HG03139 (cell line): ENCODE measurements at regions not wholly inside any gene's neighbourhood (a gene's known extent, or its start where the extent isn't known, plus 50 kb on each side); places are given as distances from the start of the nearest gene placed in this dataset.
"Not testable (repeated sequence)": the region's sequence is repeated elsewhere in the genome, so short reads cannot be mapped to it uniquely, and the experiment has no call there.

Experiments used
- ATAC-seq: cut with Tn5 transposase; IDR thresholded peaks from one replicate; pipeline ENCODE4 v1.9.1; 2021; ENCODE audit not compliant: unreplicated experiment

DNA sequence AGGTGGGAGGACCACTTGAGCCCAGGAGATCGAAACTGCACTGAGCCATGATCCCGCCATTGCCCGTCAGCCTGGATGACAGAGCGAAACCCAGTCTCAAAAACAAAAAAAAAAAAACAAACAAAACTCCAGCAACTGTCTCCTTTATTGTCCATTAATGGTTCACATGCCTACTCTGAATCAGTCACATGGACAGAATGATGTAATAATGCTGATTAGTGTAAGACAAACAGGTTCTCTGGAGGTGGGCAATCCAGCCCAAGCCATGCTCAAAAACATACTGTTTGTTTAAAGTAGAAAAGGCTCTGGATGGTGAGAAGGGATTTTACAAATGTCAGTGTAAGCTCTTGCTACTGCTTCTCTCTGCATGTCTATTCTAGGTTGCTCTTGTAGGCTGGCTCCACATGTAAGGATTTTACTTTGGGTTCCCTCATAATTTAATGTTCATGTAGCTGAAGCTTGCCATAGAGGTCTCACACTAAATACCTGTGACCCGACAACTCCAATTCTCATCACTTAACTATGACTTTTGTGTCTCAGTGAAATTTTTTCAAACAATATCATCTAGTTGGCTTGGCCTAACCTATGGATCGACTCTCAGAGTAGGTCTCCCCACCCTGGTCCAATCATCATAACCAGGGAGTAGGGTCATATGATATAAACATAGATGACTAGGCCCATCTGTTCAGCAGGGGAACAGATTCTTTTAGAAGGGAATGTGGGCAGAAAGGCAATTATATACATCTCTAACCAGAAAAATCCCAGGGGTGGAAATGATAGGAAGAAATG, 83.9 kb upstream of the SLC39A10 start:
- no peak for ATAC-seq

DNA sequence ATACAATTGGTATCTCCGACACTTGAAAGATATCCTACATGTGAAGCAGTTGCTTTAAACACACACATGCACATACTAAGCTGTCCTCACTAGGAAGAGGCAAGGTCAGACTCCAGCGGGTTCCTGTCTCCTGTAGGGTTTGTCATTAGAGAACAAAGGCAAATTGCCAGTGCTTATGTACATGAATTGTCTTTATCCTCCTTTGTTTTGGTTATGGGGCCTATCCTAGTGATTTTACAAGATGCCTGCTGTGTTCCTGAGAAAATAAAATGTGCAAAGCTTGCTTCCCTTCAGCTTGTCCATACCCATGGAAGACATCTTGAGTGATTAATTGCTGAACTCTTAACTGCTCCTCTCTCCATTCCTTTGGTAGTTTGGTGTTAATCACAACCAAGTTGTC, 86.7 kb upstream of the SLC39A10 start:
- ATAC-seq: no peak

DNA sequence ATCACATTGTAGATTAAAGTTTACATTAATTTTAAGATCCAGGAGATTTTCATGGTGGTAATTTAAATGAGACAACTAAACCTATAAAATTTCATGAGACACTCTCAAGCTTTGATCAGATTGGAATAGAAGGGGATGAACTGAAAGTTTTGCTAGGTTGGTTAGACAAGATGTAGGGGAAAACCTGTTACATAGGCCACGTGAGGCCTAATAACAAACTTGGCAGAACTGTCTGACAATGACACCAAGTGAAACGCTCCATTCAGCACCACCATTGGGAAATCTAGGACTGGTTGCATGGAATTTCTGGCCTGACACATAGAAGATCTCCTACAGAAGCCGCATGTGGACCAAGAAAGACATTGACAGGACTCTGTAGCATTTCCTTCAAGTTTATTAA, 87.8 kb upstream of the SLC39A10 start:
- no peak for ATAC-seq

DNA sequence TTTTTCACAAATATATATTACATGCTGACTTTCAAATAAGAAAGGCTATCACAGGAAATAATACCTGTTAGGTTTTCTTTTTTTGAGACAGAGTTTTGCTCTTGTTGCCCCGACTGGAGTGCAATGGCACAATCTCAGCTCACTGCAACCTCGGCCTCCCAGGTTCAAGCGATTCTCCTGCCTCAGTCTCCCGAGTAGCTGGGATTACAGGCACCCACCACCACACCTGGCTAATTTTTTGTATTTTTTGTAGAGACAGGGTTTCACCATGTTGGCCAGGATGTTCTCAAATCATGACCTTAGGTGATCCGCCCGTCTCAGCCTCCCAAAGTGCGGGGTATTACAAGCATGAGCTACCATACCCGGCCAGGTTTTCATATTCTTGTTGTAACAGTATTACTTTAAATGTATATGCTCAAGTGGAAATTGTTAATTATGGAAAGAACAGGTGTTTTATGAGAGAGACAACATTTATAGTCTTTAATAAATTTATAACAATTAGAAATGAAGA, 92.3 kb upstream of the SLC39A10 start:
- not testable (repeated sequence) for ATAC-seq

DNA sequence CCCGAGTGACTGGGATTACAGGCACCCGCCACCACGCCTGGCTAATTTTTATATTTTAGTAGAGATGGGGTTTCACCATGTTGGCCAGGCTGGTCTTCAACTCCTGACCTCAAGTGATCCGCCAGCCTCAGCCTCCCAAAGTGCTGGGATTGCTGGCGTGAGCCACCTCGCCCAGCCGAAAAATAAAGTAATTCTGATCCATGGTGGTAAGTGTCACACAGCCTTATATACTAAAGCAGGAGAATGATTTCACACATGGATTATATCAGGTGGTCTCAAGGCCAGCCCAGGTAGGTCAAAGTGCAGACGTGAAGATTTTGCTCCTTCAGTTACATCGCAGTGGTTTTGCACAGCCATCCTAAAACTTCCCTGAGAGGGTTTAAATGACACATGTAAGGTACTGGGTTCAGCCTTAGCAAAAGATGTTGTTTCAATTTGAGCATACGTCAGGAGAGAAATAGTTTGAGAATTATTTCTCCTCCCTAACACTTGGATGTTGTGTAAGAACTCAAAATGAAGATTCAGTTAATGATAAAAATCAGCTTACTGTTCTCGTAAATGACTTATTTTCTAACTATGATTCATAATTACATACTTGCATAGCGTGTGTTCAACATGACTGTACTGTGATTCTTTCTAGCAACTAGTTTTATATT, 93.0 kb upstream of the SLC39A10 start:
- ATAC-seq: no peak

DNA sequence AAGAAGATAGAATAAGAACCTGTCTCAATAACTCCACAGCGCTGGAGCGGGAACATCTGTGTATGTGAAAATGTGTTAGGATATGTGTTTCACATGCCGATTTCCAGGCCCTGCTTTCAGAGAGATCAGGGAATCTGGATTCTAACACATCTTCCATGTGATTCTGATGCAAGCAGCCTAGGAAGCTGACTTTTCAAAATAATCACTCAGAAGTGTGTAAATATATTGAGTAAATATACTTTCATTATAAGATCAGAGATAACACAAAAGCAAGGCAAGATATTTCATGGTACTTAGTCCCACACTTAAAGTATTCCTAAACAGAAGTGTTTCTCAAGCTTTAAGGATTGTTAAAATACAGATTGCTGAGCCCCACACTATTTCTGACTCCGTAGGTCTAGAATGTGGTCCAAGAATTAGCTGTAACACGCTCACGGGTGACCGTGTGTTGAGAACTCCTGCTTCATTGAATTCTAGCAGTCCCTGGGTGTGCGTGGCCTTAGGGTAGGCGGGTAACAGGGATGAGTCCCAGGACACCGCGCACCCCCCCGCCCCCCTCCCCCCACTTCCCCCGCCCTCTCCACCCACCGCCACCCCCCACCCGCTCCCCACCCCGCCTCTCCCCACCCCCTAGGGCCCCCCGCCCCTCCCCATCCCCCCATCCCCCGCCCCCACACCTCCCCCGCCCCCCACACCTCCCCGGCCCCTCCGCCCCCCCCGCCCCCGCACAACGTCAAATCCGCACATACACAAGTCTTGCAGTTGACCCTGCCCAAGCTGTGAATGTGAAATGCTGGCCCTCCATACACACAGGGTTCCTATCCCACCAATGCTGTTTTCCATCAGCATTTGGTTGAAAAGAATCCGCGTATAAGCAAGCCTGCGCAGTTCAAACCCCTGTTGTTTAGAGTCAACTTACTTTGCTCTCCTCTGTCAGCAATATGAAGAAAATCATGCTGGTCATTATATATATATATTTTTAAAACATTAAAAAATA, 94.2 kb upstream of the SLC39A10 start:
- ATAC-seq: no peak

DNA sequence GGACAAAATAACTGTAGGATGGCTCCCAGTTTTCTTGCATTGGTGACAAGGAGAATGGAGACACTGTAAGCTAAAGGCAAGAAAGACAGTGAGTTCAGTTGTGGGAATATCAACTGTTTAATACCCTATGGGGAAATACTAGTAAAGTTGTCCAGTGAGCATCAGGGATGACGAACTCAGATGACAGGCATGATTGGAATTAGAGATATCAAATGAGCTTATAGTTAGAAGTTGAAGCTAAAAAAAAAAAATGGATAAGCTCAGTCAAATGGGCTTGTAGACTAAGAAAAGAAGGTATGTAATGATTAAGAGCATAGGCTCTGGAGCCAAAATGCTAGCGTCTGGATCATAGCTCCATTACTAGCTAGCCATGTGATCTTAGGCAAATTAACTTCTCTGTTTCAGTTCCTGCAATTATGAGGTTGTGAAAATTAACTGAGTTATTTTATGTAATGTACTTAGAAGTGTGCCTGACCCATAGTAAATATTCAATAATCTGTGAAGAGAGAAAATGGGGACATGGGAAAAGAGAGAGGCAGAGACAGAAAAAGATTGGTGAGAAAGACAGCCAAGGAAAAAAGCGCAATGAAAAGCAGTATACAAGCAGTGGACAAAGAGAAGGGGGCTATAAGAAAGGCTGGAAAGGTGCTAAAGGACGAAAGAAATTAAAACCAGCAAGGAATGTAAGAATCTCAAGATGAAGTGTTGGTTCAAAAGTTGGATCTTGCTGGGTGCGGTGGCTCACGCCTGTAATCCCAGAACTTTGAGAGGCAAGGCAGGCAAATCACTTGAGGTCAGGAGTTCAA, 95.7 kb upstream of the SLC39A10 start:
- peak; percentile 45 for ATAC-seq

DNA sequence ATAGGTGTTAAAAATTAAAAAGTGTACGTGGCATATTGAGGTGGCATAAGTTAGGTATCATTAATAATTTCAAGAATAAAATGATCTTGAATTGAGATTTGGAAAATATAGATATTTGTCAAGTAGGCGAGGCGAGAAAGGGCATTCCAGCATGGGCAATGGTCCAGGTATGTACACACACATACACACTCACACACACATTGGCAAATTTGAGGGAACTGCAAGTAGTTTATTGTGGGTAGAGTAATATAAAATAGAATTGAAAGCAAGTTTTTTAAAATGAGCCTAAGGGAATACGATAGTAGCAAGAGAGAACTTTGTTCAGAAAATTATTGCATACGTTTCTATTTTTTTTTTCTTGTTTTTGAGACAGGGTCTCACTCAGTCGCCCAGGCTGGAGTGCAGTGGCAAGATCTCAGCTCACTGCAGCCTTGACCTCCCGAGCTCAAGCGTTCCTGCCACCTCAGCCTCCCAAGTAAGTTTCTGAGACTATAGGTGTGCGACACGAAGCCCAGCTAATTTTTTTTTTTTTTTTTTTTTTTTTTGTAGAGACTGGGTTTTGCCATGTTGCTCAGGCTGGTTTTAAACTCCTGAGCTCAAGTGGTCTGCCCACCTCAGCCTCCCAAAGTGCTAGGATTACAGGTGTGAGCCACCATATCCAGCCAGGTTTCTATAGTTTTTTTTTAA, 96.7 kb upstream of the SLC39A10 start:
- no peak for ATAC-seq

DNA sequence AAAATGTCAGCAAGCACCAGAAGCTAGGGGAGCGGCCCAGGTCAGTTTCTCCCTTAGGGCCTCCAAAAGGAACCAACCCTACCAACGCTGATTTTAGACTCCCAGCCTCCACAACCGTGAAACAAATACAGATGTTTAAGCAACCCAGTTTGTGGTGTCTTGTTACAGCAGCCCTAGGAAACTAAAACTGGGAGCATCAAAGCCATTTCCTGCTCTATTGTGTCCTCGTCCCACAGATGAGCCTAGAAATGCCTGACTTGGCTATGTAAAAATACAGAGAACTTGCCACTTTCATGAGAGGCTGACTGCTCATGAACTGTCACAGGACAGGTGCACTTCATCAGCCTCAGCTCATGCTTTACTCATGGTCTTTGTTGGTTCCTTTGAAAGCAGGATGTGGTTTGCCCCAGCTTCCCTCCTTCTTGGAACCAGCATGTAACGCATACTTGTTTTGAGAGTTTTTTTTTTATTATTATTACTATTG, 97.6 kb upstream of the SLC39A10 start:
- ATAC-seq: peak; percentile 84

DNA sequence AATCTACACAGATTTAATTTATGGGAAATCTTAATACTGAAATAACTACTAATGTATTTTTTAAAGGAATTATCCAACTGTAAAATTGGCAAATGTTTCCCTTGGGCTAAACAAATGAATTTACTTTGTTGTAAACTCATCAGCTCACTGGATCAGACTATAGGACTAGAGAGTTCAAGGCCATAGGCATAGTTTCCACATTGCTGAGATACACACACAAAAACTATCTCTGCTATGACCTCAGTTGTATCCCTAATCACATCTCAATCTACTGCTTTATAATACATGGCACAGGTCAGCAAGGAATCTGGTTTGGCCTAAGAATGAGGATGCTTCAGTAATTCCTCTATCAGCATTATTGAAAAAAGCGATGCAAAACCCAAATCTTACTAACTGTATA, 101.1 kb upstream of the SLC39A10 start:
- ATAC-seq: no peak

DNA sequence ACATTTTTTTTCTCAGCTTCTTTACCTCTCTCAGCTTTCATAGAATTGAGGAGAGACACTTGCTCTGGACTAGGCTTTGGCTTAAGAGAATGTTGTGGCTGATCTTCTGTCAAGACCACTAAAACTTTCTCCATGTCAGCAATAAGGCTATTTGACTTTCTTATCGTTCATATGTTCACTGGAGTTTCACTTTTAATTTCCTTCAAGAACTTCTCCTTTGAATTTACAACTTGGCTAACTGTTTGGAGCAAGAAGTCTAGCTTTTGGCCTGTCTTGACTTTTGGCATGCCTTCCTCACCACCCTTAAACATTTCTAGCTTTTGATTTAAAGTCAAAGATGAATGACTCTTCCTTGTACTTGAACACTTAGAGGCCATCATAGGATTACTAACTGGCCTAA, 104.4 kb upstream of the SLC39A10 start:
- no peak for ATAC-seq

DNA sequence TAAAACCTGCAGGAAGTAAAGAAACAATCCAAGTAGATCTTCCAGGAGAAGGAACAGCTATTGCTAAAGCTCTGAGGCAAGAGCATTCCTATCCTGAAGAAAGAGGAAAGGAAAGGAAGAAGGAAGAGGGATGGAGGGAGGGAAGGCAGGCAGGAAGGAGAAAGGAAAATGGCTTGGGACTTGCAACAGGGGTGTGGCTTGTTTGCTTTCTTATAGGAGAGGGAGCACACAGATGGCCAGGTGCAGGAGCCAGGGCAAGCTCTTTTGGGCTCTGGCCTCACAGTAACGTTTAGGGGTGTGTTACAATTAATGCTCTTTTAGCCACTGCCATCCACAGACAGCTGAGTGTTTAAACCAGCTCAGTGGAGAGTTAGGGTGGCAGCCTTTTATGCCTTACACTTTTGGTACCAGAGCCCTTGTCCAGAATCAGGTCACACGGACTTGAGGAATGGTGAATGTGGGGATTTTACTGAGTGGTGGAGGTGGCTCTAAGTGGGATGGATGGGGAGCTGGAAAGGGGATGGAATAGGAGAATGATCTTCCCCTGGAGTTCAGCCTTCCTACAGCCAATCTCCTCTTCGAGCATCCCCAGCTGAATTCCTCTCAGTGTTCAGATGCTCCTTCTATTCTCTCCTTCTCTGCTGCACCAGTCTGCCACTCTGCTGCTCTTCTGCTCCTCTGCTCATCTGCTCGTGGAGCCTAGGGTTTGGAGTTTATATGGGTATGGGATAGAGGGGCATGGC, 108.7 kb upstream of the SLC39A10 start:
- no peak for ATAC-seq

DNA sequence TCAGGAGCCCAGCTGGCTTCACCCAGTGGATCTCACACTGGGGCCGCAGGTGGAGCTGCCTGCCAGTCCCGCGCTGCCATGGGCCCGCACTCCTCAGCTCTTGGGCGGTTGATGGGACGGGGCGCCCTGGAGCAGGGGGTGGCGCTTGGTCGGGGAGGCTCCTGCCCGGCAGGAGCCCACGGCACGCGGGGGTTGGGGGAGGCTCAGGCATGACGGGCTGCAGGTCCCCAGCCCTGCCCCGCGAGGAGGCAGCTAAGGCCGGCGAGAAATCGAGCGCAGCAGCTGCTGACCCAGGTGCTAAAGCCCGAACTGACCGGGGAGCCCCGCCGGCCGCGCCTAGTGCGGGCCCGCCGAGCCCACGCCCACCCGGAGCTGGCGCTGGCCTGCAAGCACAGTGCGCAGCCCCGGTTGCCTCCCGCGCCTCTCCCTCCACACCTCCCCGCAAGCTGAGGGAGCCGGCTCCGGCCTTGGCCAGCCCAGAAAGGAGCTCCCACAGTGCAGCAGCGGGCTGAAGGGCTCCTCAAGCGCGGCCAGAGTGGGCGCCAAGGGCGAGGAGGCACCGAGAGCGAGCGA, 109.7 kb upstream of the SLC39A10 start:
- not testable (repeated sequence) for ATAC-seq

DNA sequence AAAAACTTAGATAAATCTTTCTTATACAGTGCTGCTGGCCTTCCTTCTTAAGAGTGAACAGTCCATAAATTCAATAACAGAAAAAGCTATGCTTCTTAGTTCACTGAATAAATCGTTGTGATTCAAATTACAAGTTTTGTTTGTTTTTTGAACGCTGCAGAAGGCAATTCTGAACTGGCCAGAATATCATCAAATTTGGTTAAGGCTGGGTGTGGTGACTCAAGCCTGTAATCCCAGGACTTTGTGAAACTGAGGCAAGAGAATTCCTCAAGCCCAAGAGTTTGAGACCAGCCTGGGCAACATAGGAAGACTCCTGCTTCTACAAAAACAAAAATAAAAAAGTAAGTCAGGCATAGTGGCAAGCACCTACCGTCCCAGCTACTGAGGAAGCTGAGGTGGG, 111.2 kb upstream of the SLC39A10 start:
- no peak for ATAC-seq

DNA sequence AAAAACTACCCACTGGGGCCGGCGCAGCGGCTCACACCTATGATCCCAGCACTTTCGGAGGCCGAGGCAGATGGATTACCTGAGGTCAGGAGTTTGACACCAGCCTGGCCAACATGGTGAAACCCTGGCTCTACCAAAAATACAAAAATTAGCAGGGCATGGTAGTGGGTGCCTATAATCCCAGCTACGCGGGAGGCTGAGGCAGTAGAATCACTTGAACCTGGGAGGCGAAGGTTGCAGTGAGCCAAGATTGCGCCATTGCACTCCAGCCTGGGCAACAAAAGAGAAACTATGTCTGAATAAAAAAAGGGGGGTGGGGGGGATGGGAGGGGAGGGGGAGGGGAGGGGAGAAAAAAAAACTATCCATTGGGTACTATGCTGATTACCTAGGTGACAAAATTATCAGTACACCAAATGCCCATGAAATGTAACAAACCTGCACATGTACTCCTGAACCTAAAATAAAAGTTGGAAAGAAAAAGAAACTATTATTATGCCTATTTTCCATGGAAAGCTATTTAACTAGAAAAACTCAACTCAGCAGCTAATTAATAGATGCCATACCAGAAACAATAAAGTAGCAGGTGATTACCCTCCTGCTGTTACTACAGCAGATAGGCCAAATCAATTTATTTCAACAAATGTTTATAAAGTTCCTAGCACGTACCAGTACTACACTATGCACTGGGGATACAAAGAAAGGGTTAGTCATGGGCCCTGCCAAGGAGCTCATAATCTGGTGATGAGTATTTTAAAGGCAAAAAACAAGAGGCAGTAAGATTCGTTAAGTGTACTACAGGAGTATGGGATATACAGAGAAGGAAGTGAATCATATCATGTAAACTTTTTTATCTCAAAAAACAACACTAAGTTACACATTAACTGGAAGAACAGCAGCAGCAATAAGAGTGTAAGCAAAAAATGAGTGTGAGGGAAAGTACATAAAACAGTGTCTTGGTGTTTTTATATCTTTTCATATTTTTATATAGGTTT, 112.8 kb upstream of the SLC39A10 start:
- ATAC-seq: peak; percentile 84

DNA sequence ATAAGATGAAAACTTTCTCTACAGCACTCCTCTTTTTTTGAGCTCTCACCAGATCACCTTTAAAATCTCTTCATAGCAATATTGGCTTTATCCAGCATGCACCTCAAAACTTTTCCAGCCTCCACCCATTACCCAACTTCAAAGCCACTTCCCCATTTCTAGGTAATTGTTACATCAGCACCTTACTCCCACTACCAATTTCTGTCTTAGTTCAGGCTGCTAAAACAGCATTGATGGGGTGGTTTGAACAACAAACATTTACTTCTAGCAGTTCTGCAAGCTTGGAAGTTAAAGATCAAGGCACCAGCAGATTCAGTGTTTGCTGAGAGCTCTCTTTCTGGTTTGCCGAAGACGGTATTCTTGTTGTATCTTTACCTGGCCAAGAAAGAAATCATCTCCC, 114.0 kb upstream of the SLC39A10 start:
- no peak for ATAC-seq

DNA sequence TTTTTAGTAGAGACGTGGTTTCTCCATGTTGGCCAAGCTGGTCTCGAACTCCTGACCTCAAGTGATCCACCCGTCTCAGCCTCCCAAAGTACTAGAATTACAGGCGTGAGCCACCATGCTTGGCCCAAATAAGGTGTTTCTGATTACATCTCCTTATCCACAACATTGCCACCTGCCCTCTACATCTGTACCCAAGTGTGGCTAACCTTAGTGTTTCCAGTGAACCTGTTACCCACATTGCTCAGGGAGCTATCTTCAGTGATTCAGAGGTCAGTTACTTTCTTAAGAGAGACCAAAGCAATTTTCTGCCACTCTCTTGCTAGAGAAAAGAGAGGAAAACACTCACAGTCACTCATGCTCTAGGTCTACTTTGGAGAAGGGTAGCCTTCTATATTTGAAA, 115.0 kb upstream of the SLC39A10 start:
- no peak for ATAC-seq
